GM21367 (cell line): ENCODE measurements at regions not wholly inside any gene's neighbourhood (a gene's known extent, or its start where the extent isn't known, plus 50 kb on each side); places are given as distances from the start of the nearest gene placed in this dataset.

ENCODE experiments used
- ATAC-seq: cut with Tn5 transposase; IDR thresholded peaks from one replicate; pipeline ENCODE4 v1.9.1; 2021; ENCODE audit not compliant: unreplicated experiment

- ATAC-seq: no peak
Measured at GRCh38 chr11:122323754-122324421, 207.9 kb upstream of the BLID start.

DNA sequence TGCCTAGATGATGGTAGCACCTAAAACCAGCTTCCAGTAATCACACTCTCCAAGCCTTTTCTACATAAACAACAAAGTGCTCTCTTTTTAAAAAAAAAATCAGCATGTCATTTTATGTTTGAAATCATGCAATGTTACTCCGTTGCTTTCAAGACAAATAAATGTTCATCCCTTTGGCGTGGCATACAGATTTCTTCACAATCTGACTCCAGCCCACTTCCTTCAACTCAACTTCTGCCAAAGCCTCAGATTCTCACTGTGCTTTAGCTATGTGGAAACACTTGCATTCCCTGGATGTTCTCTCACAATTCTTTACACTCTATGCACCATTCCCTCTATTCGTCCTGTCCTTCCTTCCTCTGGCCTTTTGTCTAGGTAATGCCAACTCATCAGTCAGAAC lies 206.3 kb upstream of the BLID start:
- no peak for ATAC-seq

DNA sequence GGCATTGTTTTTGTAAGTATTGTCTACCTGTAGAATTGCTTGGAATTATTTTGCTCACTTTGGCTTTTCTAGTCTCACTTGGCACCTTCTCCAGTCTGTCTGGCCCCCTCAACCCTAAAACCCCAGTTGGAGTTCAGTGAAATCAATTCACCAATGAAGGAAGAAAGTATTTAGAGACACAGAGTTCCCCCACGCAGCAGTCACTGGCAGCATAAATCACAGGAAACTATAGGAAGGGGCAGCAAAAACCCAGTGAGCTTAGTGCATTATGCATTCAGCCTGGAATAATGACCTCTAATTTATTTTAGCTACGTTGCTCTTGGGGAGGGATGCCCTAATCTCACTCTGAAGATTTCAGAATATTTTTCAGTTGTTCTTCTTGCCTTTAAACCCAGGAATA lies 204.7 kb upstream of the BLID start:
- ATAC-seq: no peak

DNA sequence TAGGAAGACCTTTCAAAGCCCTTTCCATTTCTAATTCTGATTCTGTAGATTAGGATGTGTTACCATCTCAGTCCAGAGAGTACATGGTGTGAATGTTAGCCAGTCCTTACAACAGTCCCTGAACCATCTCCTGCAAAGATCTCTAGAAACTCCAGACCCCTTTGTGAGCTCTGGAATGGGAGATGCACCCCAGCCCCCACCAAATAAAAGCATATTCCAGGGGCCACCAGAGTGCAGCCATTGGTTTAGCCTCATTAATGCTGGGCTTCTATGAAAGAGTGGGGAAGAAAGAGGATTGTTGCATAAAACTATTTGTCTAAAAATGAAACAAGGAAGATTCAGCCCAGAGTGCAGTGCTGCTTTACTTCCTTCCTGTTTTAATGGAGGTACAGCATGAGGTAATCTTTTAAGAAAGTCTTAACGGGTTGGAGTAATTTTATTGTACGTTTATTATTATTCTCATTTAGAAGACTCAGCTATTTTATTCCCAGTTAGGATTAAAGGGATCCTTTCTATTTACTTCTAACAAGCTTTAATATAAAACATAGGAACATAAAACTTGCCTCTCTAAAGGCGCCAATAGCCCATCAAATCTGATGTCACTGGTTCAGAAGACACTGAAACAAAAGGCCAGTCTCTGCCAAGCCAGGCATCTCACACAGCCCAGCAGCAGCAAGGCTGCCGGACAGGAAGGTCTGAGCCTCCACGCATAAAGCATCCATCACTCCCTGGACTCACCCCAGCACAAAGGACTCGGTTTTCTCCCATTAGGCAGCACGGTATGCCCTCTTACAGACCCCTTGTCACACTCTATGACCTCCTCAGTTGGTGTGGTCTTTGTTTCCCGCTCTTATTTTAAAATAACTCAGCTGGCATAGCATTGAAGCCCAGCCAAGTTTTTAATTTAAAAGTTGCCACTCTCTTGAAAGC lies 203.9 kb upstream of the BLID start:
- ATAC-seq: no peak

GRCh38 chr11:122319085-122319484 lies 203.1 kb upstream of the BLID start:
- no peak for ATAC-seq

- ATAC-seq: no peak
Measured at GRCh38 chr11:122317305-122317704, 201.3 kb upstream of the BLID start.

DNA sequence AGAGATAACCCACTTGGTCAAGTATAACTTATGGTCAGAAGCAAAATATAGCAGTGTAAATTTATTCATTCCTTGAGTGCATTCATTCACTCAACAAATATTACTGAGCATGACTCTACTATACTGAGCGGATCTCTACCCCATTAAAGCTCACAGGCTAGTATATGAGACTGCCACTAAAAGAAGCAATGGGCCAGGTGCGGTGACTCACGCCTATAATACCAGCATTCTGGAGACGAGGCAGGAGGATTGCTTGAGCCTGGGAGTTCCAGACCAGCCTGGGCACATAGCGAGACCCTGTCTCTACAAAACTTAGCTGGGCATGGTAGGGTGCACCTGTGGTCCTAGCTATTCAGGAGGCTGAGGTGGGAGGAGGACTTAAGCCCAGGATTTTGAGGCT lies 197.6 kb upstream of the BLID start:
- no peak for ATAC-seq

DNA sequence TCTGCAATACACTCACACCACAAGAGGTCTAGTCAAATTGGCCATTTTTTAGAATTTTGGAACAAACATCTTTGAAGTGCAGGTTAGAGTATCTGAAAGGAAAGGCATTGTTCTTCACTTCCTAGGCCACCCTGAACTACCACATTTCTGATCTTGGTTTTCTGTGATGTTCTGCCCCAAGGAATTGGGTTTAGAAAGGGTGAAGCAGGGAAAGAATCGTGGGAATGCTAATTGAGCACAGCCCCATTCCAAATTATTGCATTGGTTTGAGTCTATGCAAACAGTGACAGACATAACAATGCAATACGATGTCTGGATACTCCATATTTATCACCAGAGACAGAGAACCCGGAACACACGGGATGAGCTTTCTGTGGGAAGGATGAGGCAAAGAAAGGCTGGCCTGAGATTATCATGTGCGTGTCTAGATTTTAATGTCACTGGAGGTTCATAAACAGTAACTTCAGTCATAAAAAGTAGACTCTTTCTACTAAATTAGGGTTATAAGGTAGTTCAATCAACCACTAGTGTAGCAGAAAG lies 195.3 kb upstream of the BLID start:
- no peak for ATAC-seq

GRCh38 chr11:122310766-122311165 lies 194.8 kb upstream of the BLID start:
- ATAC-seq: no peak

- ATAC-seq: no peak
Measured at GRCh38 chr11:122309262-122309925, 193.4 kb upstream of the BLID start.

GRCh38 chr11:122308226-122308625 lies 192.2 kb upstream of the BLID start:
- ATAC-seq: no peak

DNA sequence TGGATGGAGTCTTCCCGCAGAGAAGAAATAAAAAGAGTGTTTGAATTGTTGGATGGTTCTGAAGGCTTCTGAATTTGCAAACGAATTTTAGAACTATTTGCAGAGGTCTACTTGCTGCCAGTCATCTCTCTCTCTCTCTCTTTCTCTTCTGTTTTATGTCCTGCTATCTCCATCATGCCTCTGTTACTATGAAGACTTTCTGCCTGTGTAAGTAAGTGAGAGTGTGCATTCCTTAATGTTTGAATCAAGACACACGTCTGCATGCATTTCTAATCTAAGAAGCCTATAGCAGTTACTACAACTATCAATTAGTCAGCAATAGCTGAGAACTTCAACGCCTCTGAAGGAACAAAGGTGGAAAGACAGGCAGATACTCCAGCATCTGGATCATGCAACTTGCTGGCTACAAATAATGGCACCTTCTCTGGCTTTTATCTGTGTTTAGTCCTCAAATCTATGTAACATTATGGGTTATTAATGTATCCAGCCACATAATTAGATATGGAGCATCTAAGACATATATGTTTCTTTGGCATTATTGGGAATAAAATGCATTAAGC lies 191.5 kb upstream of the BLID start:
- no peak for ATAC-seq

- no peak for ATAC-seq
Measured at GRCh38 chr11:122306831-122307391, 190.9 kb upstream of the BLID start.

DNA sequence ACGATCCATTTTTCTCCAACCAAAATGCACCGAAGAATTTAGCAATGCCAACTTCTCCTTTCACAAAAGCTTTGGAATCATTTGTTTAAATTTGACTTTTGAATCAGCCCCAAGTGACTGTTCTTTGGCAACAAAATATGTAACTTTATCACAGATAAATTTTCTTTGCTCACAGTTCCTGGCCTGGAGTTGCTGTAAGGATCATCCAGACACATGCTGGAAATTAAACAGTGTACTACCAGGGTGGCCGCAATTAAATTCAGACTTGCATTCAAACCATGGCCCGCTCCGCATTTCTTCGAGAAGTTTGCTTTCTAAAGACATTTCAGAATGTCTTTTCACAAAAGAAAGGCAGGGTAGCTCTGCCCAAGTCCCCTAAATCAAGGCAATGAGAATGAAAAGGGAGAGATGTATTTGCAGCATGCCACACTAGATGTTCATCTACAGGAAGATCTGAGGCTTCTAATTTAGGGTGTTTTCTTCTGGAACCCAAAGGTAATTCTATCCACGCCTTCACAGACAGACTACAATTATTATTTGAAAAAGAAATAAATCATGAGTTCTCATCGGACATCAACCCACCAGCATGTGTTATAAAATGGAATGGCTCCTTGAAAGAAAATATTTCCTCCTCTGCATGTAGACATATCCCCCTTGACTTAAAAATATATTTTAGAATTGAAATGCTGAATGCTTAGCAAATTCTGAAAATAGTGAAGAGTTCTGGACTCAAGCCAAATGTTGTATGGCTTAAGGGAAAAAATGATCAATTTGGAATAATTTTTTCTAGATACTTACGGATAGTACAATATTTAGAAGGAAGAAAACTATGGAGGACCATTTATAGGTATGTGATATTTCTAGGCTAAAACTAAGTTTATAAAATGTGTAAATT lies 189.7 kb upstream of the BLID start:
- no peak for ATAC-seq

GRCh38 chr11:122304973-122305372 lies 189.0 kb upstream of the BLID start:
- no peak for ATAC-seq

DNA sequence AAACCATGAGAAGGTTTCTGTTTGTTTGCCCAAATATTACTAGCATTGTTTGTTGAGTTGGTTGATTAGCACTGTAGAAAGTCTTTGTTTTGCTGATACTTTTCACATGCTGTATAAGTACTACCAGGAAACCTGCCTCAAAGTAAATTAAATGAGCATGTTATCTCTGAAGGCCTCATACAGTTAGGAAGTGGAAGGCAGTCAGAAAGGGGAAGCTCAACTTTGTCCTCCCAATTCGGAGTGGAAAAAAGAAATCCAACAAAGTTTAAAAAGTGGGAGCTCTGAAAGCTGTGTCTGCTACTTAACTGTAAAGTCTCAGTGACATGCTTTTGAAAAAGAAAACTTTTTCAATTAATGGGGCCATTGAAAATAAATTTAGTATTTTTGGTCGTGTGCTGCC lies 188.3 kb upstream of the BLID start:
- ATAC-seq: no peak

- no peak for ATAC-seq
Measured at GRCh38 chr11:122294041-122294440, 178.0 kb upstream of the BLID start.

DNA sequence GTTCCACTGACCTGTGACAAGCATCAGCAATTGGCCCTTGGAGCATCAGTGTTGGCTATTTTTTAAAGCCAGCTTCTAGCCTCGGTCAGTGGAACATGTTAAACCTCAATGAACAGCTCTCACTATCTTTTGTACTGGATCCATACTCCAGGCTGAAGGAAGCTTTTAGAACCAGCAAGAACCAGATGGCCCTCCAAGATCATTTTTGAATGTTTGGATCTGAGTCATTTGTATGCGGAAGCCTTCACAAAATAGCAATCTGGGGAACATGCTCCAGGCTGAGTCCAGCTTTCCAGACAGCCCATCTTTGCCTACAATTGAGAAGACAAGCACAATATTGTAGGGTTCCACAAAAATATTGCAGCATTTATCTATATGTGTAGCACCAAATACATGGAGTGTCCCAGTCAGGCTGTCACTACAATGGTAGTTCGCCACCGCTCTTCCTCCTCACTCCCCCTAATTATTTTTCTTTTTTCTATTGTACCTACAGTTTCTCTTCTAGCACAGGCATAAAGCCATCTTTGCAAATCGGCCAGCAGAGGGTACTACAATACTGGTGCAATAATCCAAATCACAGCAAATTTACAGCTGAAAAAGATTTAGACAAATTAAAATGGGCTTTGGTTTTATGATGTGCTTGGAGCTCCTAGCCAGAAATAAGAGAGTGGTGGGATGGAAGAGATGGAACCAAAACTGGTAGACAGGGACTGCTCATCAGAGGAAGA lies 177.4 kb upstream of the BLID start:
- no peak for ATAC-seq

DNA sequence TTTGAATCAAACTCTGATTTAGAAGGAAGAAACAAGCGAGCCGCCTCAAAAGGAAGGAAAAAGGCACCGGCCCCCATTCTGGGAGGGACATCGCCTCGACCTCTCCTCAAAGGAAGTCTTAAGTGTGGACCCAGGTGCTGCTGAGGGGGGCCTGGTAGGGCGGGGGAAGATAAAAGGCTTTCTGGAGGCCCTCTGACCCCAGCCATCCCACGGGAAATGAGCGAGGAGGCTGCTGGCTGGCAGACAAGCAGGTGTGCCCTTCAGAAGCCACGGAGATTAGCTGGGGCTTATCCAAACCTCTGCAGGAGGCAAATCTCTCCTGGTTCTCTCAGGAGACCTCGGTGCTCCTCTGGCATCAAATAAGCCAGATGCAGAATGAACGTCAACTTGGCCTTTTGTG lies 171.4 kb upstream of the BLID start:
- no peak for ATAC-seq
